Loucy (cell line): ENCODE measurements at regions not wholly inside any gene's neighbourhood (a gene's known extent, or its start where the extent isn't known, plus 50 kb on each side); places are given as distances from the start of the nearest gene placed in this dataset.

Source experiments
- H2AFZ ChIP-seq: fragments of 200-600 bp; sonication (generic); 2 replicates; pipeline ENCODE4 v1.6.0; 2016; ENCODE audit warnings: antibody characterized with exemption, mild to moderate bottlenecking, low read length, moderate library complexity
- H3F3A ChIP-seq: fragments of 200-600 bp; 2 replicates; pipeline ENCODE4 v1.6.0; 2016; ENCODE audit warnings: antibody characterized with exemption, low read depth, mild to moderate bottlenecking
- H3K27me3 ChIP-seq: fragments of 200-600 bp; sonication (generic); 2 replicates; pipeline ENCODE4 v1.6.1; 2014; ENCODE audit warnings: low read length, mild to moderate bottlenecking; ENCODE audit not compliant: insufficient read depth, poor library complexity, severe bottlenecking
- H3K36me3 ChIP-seq: fragments of 200-600 bp; sonication (generic); 2 replicates; pipeline ENCODE4 v1.6.1; 2016; ENCODE audit warnings: low read length; ENCODE audit not compliant: insufficient read depth
- H3K4me1 ChIP-seq: fragments of 200-600 bp; sonication (generic); 2 replicates; pipeline ENCODE4 v1.5.1; 2014; ENCODE audit warnings: low read length, mild to moderate bottlenecking; ENCODE audit not compliant: insufficient read depth, poor library complexity, severe bottlenecking
- H3K4me2 ChIP-seq: fragments of 200-600 bp; sonication (generic); 2 replicates; pipeline ENCODE4 v1.6.0; 2014; ENCODE audit warnings: antibody characterized with exemption, low read length, low read depth, mild to moderate bottlenecking; ENCODE audit not compliant: poor library complexity, severe bottlenecking
- H3K4me3 ChIP-seq: fragments of 200-600 bp; sonication (generic); 2 replicates; pipeline ENCODE4 v1.5.1; 2014; ENCODE audit warnings: low read length, mild to moderate bottlenecking, mixed read lengths; ENCODE audit not compliant: poor library complexity, severe bottlenecking
- H3K79me2 ChIP-seq: fragments of 200-600 bp; sonication (generic); 2 replicates; pipeline ENCODE4 v1.6.1; 2014; ENCODE audit warnings: low read length; ENCODE audit not compliant: insufficient read depth
- H3K9ac ChIP-seq: fragments of 200-600 bp; sonication (generic); 2 replicates; pipeline ENCODE4 v1.6.0; 2014; ENCODE audit warnings: mild to moderate bottlenecking, low read depth, low read length, moderate library complexity; ENCODE audit not compliant: poor library complexity, severe bottlenecking
- H3K9me2 ChIP-seq: fragments of 200-600 bp; sonication (generic); replicated peaks from 2 replicates; pipeline ENCODE4 v1.6.1; 2016; ENCODE audit warnings: low read depth, low read length, mixed read lengths
- H3K9me3 ChIP-seq: fragments of 200-600 bp; sonication (generic); 2 replicates; pipeline ENCODE4 v1.6.1; 2014; ENCODE audit warnings: mild to moderate bottlenecking, antibody characterized with exemption, low read length, low read depth; ENCODE audit not compliant: insufficient read depth
- H4K20me1 ChIP-seq: fragments of 200-600 bp; sonication (generic); 2 replicates; pipeline ENCODE4 v1.6.0; 2014; ENCODE audit warnings: antibody characterized with exemption, low read length, mild to moderate bottlenecking; ENCODE audit not compliant: insufficient read depth, poor library complexity, severe bottlenecking
- EZH2phosphoT487 ChIP-seq: fragments of 200-600 bp; IDR thresholded peaks from 2 replicates; pipeline ENCODE4 v1.6.1; 2018; ENCODE audit warnings: antibody characterized with exemption, mild to moderate bottlenecking, moderate library complexity, borderline replicate concordance
- TF ChIP-seq, protein P1 (sequence below): fragments of 200-600 bp; sonication (generic); conservative IDR thresholded peaks from 2 replicates; pipeline ENCODE4 v1.5.1; 2014; ENCODE audit warnings: mild to moderate bottlenecking, antibody characterized with exemption, low read length

DNA sequence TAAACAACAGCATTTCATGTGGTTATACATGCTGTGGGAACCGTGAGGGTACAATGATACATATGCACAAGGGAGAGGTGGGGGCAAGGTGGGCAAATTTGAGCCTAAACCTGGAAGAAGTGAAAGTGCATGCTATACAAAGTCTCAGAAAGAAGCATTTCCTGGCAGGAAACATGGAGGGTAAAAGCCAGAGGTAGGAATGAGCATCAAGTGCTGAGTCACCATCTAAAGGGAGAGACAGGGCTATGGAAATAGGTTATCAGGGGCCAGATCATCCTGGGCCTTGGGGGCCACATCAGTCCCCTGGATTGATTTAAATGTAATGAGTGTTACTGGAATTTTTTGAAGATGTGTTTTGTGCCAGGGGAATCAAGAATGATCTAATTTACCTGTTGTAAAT, 60.1 kb upstream of the DAB1 start:
- Histone ChIP-seq H3K4me1 (no peaks in the 10 kb centered on the region), H3K9me3 (no peaks in the 10 kb centered on the region), H3F3A (no peaks in the 10 kb centered on the region), H3K9me2 (no peaks in the 10 kb centered on the region), H4K20me1 (no peaks in the 10 kb centered on the region), H3K4me3 (no peak overlapping the region), H3K79me2 (no peaks in the 10 kb centered on the region), H3K36me3 (no peaks in the 10 kb centered on the region), H2AFZ (no peak overlapping the region), H3K9ac (no peak overlapping the region), H3K27me3 (no peaks in the 10 kb centered on the region), H3K4me2 (no peak overlapping the region)
- TF ChIP-seq EZH2phosphoT487 = no peak
- TF ChIP-seq, protein P1, sequence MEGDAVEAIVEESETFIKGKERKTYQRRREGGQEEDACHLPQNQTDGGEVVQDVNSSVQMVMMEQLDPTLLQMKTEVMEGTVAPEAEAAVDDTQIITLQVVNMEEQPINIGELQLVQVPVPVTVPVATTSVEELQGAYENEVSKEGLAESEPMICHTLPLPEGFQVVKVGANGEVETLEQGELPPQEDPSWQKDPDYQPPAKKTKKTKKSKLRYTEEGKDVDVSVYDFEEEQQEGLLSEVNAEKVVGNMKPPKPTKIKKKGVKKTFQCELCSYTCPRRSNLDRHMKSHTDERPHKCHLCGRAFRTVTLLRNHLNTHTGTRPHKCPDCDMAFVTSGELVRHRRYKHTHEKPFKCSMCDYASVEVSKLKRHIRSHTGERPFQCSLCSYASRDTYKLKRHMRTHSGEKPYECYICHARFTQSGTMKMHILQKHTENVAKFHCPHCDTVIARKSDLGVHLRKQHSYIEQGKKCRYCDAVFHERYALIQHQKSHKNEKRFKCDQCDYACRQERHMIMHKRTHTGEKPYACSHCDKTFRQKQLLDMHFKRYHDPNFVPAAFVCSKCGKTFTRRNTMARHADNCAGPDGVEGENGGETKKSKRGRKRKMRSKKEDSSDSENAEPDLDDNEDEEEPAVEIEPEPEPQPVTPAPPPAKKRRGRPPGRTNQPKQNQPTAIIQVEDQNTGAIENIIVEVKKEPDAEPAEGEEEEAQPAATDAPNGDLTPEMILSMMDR = no peak

DNA sequence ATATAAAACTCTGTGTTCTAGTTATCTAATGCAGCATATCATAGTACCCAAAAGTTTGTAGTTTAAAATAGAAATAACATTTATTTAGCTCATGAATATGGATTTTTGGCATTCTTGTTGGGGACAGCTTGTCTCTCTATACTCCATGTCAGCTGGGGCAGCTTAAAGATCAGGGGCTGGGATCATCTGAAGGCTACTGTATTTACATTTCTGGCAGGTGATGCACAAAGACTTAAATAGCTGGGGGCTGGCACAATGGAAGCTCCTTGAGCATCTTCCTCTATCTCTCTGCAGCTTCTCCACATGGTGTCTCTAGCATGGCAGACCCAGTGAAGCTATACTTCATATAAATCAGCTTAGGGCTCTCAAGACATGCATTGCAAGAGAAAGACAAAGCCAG, 55.6 kb upstream of the DAB1 start:
- no peaks in the 10 kb centered on the region for H3K9me3 ChIP-seq
- no peaks in the 10 kb centered on the region for H4K20me1 ChIP-seq
- no peak overlapping the region for H3K9ac ChIP-seq
- H3K79me2 ChIP-seq = no peaks in the 10 kb centered on the region
- no peaks in the 10 kb centered on the region for H3F3A ChIP-seq
- TF ChIP-seq, protein P1 = no peak
- no peak for TF ChIP-seq EZH2phosphoT487
- no peak overlapping the region for H3K4me2 ChIP-seq
- H3K4me3 ChIP-seq = no peak overlapping the region
- H2AFZ ChIP-seq = no peak overlapping the region
- no peaks in the 10 kb centered on the region for H3K36me3 ChIP-seq
- H3K9me2 ChIP-seq = no peaks in the 10 kb centered on the region
- no peaks in the 10 kb centered on the region for H3K4me1 ChIP-seq
- no peaks in the 10 kb centered on the region for H3K27me3 ChIP-seq

DNA sequence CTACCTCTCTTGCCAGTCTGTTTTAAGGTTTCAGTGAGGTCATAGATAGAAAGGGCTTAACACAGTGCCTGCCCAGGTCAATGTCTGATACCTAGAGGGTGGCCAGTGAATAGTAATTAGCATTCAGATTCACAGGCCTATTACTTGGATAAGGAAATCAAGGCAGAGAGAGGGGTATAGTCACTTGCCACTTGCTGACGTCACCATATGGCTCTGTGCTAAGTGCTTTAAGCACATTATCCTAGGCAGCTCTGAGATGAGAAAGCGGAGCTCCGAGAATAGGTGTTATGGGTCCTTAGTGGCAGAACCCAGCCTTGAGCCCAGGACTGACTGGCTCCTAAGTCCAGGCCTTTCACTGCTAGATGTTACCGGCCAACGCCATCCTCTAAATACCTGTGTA, 51.5 kb upstream of the DAB1 start:
- H3K4me2 ChIP-seq = no peak overlapping the region

More for the DNA sequence above, 51.5 kb upstream of the DAB1 start:
- Histone ChIP-seq H3F3A (no peaks in the 10 kb centered on the region), H3K4me1 (no peaks in the 10 kb centered on the region), H3K79me2 (no peaks in the 10 kb centered on the region), H3K4me3 (no peak overlapping the region), H3K36me3 (no peaks in the 10 kb centered on the region), H2AFZ (no peak overlapping the region), H3K9ac (no peak overlapping the region), H4K20me1 (no peaks in the 10 kb centered on the region), H3K9me2 (no peaks in the 10 kb centered on the region), H3K9me3 (no peaks in the 10 kb centered on the region), H3K27me3 (no peaks in the 10 kb centered on the region)
- TF ChIP-seq, protein P1 = no peak
- TF ChIP-seq EZH2phosphoT487 = no peak
